ENCODE measurements at regions not wholly inside any gene's neighbourhood (a gene's known extent, or its start where the extent isn't known, plus 50 kb on each side); places are given as distances from the start of the nearest gene placed in this dataset.
A peak's percentile ranks its signal among the peaks of the same experiment; 100 is the strongest.

DNA sequence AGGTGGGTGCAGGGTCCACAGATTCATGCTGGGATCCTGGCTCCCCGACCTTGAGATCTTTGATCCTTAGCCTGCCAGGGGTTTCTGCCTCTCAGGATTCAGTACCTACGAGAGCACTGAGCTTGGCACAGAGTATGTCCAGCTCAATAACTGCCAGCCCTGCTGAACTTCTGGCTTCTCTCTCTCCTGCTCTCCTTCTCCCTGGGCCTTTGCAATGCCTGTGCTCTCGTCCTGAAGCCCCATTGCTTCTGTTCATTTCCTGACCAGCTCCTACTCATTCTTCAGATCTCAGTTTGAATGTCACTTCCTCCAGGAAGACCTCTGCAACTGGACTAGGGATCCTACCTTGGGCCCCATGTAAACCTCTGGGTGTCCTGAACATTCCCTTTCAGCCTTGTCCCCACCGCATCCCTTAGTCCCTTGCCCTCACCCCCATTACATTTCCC lies 113.8 kb upstream of the HAAO start:
- no peak for DNase-seq (ENCODE audit: low read depth)
- no peak overlapping the region for H3K4me3 ChIP-seq (ENCODE audit: low read depth, low read length)
- TF ChIP-seq, protein P1, sequence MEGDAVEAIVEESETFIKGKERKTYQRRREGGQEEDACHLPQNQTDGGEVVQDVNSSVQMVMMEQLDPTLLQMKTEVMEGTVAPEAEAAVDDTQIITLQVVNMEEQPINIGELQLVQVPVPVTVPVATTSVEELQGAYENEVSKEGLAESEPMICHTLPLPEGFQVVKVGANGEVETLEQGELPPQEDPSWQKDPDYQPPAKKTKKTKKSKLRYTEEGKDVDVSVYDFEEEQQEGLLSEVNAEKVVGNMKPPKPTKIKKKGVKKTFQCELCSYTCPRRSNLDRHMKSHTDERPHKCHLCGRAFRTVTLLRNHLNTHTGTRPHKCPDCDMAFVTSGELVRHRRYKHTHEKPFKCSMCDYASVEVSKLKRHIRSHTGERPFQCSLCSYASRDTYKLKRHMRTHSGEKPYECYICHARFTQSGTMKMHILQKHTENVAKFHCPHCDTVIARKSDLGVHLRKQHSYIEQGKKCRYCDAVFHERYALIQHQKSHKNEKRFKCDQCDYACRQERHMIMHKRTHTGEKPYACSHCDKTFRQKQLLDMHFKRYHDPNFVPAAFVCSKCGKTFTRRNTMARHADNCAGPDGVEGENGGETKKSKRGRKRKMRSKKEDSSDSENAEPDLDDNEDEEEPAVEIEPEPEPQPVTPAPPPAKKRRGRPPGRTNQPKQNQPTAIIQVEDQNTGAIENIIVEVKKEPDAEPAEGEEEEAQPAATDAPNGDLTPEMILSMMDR (IDR thresholded peaks at IDR 0.05; ENCODE audit: insufficient read depth, low read depth, low read length): no peak

DNA sequence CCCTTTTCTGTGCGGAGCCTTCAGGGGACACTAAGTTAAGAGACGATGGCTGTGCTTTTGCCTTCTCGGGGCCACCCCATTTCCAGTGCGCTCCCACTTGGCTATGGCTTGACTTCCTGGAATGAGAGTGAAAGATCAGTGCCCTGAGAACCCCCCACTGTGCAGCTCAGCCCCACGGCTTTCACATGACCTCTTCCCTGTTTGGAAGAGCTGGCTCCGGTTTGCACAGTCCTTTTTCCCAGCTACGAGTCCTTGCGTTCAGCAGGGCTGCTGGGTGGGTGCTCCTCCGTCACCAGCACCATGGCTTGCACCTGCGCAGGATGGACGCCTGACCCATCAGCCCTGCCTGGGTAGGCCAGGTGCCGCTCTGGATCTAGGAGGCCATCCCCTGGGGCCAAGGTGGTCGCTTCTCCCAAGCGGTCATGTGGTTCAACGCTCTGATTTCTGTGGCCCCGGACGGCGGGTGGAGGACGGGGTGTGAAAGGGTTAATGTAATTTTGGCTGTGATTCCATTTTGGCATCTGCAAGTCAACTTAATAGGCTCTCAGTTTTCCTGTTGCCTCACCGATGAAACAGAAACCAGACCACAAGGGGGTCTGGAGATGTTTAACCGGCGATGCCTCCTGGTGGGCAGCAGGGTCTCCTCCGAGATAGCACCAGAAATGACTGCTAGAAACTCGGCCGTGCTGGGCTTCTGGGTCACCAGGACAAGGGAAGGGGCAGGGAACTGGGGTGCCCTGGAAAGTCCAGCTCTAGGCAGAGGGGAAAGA lies 113.1 kb upstream of the HAAO start:
- TF ChIP-seq, protein P1 (IDR thresholded peaks at IDR 0.05; ENCODE audit: insufficient read depth, low read depth, low read length): peak; percentile 27
- H3K4me3 ChIP-seq (ENCODE audit: low read depth, low read length): no peak overlapping the region
- DNase-seq (ENCODE audit: low read depth): peak; percentile 63

DNA sequence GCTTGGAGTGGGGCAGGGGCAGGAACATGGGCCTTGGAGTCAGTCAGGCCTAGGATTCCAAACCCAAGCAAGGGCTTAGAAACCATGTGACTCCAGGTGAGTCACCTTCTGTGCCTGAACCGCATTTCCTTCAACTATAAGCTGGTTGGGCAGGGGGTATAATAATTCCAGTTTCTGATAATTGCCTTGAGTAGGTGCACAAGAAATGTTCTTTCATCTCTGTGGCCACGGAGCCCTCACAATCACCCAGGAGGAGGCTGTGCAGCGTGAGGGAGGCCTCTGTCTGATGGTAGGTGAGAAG lies 112.1 kb upstream of the HAAO start:
- no peak overlapping the region for H3K4me3 ChIP-seq (ENCODE audit: low read depth, low read length)
- TF ChIP-seq, protein P1 (IDR thresholded peaks at IDR 0.05; ENCODE audit: insufficient read depth, low read depth, low read length): no peak
- no peak for DNase-seq (ENCODE audit: low read depth)

DNA sequence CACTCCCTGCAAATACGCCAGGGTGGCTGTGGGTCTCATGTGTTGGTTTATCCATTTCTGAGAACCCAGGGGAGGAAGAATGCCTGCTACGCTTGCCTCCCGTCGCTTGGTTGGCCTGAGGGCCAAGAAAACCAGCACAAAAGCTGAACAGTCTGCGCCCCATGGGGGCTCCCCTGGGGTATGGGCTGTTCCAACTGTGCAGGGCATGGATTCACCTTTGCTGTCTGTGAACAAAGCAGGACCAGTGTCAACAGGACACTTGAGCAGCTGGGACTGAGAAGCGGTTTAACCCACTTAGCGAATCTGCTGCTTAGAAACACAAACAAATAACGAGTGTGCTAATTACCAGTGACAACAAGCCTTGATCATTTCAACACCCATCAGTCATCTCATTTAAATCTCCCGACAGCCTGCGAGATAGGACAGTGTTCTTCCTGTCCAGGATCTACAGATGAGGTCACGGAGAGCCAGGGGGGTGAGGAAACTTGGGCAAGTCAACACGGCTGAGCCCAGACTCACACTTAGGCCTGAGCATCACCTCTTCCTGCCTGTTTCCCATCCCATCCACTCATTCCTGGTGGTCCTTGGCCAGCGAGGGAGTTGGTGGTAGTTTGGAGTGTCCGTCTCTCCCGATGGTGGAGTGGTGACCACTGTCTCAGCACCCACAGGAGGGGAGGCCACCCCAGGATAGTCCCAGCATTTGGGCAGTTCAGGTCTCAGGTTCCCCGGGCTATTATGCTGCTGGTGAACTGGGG lies 111.6 kb upstream of the HAAO start:
- DNase-seq (ENCODE audit: low read depth): no peak
- TF ChIP-seq, protein P1 (IDR thresholded peaks at IDR 0.05; ENCODE audit: insufficient read depth, low read depth, low read length): no peak
- H3K4me3 ChIP-seq (ENCODE audit: low read depth, low read length): no peak overlapping the region

DNA sequence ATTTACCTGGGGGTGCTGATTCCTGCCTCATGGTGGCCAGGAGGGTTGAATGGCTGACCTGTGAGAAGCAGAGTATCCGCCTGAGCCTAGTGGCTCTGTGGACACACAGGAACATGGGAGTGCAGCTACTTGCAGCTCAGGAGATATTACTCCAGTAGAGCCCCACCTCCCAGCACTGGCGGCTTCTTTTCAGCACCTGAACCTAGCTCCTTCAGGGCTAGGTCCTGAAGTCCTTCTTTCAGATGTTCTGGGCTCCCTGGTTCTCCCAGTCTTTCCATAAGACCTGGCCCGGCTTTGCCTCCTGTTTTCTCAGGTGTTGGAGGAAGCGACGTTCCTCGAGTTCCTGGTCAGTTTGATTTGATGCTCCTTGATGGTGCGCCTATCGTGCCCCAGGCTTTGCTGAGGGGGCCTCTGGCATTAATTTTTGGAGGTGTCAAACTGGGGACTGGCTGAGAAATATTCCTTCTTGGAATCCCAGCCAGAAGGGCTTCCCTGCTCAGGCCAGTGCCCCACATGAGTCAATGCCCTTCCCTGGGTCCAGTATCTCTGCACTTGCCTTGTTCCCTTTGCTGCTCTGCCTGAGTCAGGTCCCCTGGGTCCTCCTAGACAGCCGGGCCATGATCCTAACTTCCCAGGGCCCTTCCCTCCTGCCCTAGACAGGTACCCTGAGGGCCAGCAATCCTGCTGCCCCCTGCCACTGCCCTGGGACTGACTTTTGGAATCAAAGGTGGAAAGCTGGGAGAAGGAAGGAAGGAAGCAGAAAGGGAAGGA lies 110.7 kb upstream of the HAAO start:
- H3K4me3 ChIP-seq (ENCODE audit: low read depth, low read length): no peak overlapping the region
- TF ChIP-seq, protein P1 (IDR thresholded peaks at IDR 0.05; ENCODE audit: insufficient read depth, low read depth, low read length): no peak
- no peak for DNase-seq (ENCODE audit: low read depth)

DNA sequence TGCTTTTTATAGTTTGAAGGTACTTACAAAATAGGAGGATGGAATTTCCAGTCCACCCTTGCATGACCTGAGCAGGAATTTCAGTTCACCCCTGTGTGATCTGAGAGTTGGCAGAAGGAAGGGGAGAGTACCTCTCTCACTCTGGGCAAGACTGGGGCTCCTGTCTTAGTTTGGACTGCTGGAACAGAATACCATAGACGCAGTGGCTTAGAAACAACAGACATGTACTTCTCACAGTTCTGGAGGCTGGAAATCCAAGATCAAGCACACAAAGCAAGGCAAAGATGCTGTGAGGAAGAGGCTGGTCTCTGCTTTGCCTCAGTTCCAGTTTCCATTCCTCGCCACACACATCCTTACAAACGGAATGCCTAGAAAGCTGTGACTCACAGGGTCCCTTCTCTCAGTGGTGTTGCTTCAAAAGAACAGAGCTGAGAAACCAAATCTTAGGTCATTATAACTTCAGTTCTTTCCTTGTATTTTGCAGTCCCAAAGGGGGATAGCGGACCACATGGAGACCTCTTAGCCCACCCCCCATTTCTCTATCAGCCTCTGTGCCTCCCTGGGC lies 108.8 kb upstream of the HAAO start:
- peak; percentile 58 for DNase-seq (ENCODE audit: low read depth)
- TF ChIP-seq, protein P1 (IDR thresholded peaks at IDR 0.05; ENCODE audit: insufficient read depth, low read depth, low read length): no peak
- H3K4me3 ChIP-seq (ENCODE audit: low read depth, low read length): no peak overlapping the region

Data from fibroblast of villous mesenchyme (primary cell).